Transverse colon (tissue), 4 donors: ENCODE measurements at regions not wholly inside any gene's neighbourhood (a gene's known extent, or its start where the extent isn't known, plus 50 kb on each side); places are given as distances from the start of the nearest gene placed in this dataset.

ENCODE experiments used
- EP300 ChIP-seq: sonication (generic); formaldehyde crosslinking; IDR thresholded peaks from one replicate; pipeline ENCODE4 v1.6.1; 2017; ENCODE audit warnings: antibody characterized with exemption, low read depth
- POLR2A ChIP-seq: fragments of 450-650 bp; IDR thresholded peaks from one replicate; pipeline ENCODE4 v1.6.1; 2016; ENCODE audit warnings: antibody characterized with exemption, mild to moderate bottlenecking, moderate library complexity
- POLR2AphosphoS5 ChIP-seq, 3 donors: sonication (generic); formaldehyde crosslinking; IDR thresholded peaks; one replicate each; pipeline ENCODE4 v1.6.1; 2016; ENCODE audit warnings: antibody characterized with exemption in 3 of 3
- TF ChIP-seq, protein P1 (sequence below), 5 experiments: fragments of 200-600 bp in 3 of 5; fragments of 450-650 bp in 2 of 5; sonication (generic) in 3 of 5; IDR thresholded peaks; 1 replicate in 2 of 5; 2 replicates in 3 of 5; pipeline ENCODE4 v1.5.1; 2016 to 2017; ENCODE audit warnings: antibody characterized with exemption in 5 of 5, inconsistent platforms in 3 of 5, mild to moderate bottlenecking in 2 of 5, moderate library complexity in 1 of 5

DNA sequence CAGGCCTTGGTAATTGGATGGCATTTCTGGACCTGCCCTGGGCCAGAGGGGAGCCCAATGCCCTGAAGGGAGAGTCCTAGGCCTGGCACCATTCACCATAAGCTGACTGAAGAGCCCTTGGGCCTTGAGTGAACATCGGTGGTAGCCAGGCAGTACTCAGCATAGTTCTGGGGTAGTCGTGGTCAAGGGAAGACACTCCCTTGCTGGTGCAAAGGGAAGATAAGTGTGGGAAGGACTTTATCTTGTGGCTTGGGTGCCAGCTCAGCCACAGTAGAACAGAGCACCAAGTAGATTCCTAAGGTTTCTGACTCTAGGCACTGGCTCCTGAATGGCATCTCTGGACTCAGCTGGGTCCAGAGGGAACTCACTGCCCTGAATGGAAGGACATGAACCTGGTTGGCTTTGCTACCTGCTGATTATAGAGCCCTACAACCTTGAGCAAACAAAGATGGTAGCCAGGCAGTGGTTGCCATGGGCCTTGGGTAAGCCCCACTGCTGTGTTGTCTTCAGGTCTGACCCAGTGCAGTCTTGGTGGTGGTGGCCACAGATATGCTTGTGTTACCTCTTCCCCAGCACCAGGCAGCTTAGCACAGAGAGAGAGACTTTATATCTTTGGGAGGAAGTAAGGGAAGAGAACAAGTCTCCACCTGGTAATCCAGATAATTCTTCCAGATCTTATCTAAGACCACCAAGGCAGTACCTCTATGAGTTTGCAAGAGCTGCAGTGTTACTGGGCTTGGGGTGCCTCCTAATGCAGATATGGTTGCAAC is 83.5 kb downstream of the PRDM13 start:
- TF ChIP-seq POLR2A: no peak
- TF ChIP-seq, protein P1, sequence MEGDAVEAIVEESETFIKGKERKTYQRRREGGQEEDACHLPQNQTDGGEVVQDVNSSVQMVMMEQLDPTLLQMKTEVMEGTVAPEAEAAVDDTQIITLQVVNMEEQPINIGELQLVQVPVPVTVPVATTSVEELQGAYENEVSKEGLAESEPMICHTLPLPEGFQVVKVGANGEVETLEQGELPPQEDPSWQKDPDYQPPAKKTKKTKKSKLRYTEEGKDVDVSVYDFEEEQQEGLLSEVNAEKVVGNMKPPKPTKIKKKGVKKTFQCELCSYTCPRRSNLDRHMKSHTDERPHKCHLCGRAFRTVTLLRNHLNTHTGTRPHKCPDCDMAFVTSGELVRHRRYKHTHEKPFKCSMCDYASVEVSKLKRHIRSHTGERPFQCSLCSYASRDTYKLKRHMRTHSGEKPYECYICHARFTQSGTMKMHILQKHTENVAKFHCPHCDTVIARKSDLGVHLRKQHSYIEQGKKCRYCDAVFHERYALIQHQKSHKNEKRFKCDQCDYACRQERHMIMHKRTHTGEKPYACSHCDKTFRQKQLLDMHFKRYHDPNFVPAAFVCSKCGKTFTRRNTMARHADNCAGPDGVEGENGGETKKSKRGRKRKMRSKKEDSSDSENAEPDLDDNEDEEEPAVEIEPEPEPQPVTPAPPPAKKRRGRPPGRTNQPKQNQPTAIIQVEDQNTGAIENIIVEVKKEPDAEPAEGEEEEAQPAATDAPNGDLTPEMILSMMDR (IDR thresholded peaks at IDR 0.05): no peak
- no peak for TF ChIP-seq POLR2AphosphoS5 (IDR thresholded peaks at IDR 0.05)
- no peak for TF ChIP-seq EP300
